ENCODE measurements at regions not wholly inside any gene's neighbourhood (a gene's known extent, or its start where the extent isn't known, plus 50 kb on each side); places are given as distances from the start of the nearest gene placed in this dataset.
"Not testable (repeated sequence)": the region's sequence is repeated elsewhere in the genome, so short reads cannot be mapped to it uniquely, and the experiment has no call there.

DNA sequence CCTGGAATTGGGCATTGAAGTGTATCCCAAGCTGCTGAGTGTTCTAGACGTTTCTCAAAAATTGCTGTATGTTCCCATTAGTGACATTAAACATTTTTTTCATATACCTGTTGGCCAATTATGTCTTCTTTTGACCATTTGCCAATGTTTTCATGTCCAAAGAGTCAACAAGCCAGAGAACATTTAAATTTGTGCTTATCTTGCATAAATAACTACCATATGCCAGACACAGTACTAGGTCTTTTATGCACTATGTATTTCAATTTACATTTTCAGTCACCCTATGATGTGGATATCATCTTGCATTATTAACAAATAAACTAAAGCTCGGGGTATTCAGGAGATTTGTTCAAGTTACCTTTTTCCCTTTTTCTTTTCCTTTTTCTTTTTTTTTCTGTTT lies 632.9 kb upstream of the C16orf82 start:
- no peak overlapping the region for H3K27ac ChIP-seq (ENCODE audit: low read depth in 2 of 2, low read length in 2 of 2)
- no peaks in the 10 kb centered on the region for H3K36me3 ChIP-seq (ENCODE audit: control insufficient read depth in 2 of 2, insufficient read depth in 2 of 2, low read length in 2 of 2)
- no peaks in the 10 kb centered on the region for H3K9me3 ChIP-seq (ENCODE audit: control insufficient read depth in 2 of 2, low read length in 2 of 2)
- H3K27me3 ChIP-seq (ENCODE audit: control insufficient read depth in 2 of 2, insufficient read depth in 2 of 2, low read length in 2 of 2): no peaks in the 10 kb centered on the region
- H3K4me1 ChIP-seq (ENCODE audit: control insufficient read depth in 2 of 2, insufficient read depth in 2 of 2, low read length in 2 of 2): no peaks in the 10 kb centered on the region
- no peak overlapping the region for H3K4me3 ChIP-seq (ENCODE audit: low read length in 2 of 2)
- H3K9ac ChIP-seq (ENCODE audit: low read depth in 1 of 2, low read length in 2 of 2): no peak overlapping the region

DNA sequence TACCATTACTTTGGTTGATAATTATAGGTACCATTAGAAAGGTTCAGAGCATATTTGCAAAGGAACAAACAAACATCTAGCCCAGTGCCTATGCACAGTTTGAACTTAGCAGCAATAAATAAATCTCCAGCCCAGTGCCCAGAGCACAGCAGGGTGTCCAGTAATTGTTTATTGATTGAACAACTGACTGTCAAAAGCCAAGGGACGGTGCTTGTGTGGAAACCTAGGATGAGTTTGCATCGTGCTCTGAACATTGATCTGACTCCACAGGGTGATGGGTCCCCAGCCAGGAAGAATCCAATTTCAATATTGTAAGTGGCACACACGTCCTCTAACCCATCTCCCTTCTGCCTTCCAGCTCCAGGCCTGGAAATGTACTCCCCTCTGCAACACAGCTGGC lies 625.5 kb upstream of the C16orf82 start:
- Histone ChIP-seq H3K36me3 (ENCODE audit: control insufficient read depth in 2 of 2, insufficient read depth in 2 of 2, low read length in 2 of 2) (no peaks in the 10 kb centered on the region), H3K4me1 (ENCODE audit: control insufficient read depth in 2 of 2, insufficient read depth in 2 of 2, low read length in 2 of 2) (no peaks in the 10 kb centered on the region), H3K9ac (ENCODE audit: low read depth in 1 of 2, low read length in 2 of 2) (no peak overlapping the region), H3K27ac (ENCODE audit: low read depth in 2 of 2, low read length in 2 of 2) (no peak overlapping the region), H3K9me3 (ENCODE audit: control insufficient read depth in 2 of 2, low read length in 2 of 2) (no peaks in the 10 kb centered on the region), H3K27me3 (ENCODE audit: control insufficient read depth in 2 of 2, insufficient read depth in 2 of 2, low read length in 2 of 2) (no peaks in the 10 kb centered on the region), H3K4me3 (ENCODE audit: low read length in 2 of 2) (no peak overlapping the region)

GRCh38 chr16:26442321-26442720 lies 624.4 kb upstream of the C16orf82 start:
- Histone ChIP-seq H3K36me3 (ENCODE audit: control insufficient read depth in 2 of 2, insufficient read depth in 2 of 2, low read length in 2 of 2) (no peaks in the 10 kb centered on the region), H3K9me3 (ENCODE audit: control insufficient read depth in 2 of 2, low read length in 2 of 2) (no peaks in the 10 kb centered on the region), H3K4me3 (ENCODE audit: low read length in 2 of 2) (no peak overlapping the region), H3K9ac (ENCODE audit: low read depth in 1 of 2, low read length in 2 of 2) (no peak overlapping the region), H3K27ac (ENCODE audit: low read depth in 2 of 2, low read length in 2 of 2) (no peak overlapping the region), H3K4me1 (ENCODE audit: control insufficient read depth in 2 of 2, insufficient read depth in 2 of 2, low read length in 2 of 2) (no peaks in the 10 kb centered on the region), H3K27me3 (ENCODE audit: control insufficient read depth in 2 of 2, insufficient read depth in 2 of 2, low read length in 2 of 2) (no peaks in the 10 kb centered on the region)

DNA sequence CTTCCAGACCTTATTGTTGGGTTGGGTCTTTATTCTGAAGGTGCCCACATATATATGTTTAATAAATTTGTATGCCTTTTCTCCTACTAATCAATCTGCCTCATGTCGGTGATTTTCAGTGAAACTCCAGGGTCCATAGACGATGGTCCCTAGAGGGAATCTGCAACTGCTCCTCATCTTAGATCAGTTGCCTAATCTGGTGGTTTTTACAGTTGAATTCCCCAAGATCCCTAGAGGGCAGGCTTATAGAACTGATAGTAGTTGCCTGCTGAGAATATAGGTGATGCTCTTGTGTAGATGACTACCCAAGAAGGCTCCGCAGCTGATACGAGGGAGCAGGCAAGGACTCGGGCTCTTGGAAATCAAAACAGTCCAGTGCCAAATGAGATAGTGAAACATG lies 619.2 kb upstream of the C16orf82 start:
- Histone ChIP-seq H3K27me3 (ENCODE audit: control insufficient read depth in 2 of 2, insufficient read depth in 2 of 2, low read length in 2 of 2) (no peaks in the 10 kb centered on the region), H3K27ac (ENCODE audit: low read depth in 2 of 2, low read length in 2 of 2) (no peak overlapping the region), H3K9ac (ENCODE audit: low read depth in 1 of 2, low read length in 2 of 2) (no peak overlapping the region), H3K36me3 (ENCODE audit: control insufficient read depth in 2 of 2, insufficient read depth in 2 of 2, low read length in 2 of 2) (no peaks in the 10 kb centered on the region), H3K4me3 (ENCODE audit: low read length in 2 of 2) (no peak overlapping the region), H3K4me1 (ENCODE audit: control insufficient read depth in 2 of 2, insufficient read depth in 2 of 2, low read length in 2 of 2) (no peaks in the 10 kb centered on the region), H3K9me3 (ENCODE audit: control insufficient read depth in 2 of 2, low read length in 2 of 2) (no peaks in the 10 kb centered on the region)

DNA sequence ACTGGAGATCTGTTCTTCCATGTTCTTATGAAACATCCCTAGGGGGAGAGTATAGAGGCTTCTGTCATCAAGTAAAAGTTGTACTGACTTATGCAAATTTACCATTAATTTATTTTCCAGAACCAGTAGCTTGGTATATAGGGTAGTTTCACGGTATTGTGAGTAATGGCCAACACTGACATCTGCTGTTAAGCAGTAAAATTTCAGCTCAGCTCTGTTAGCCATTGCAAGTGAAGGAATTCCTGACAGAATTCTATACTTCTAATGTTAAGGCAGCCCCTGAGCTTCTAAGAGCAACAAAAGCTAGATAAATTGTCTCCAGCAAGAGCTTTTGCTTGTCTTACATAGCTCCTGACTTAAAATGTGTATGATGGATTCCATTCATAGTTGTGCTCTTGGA lies 613.5 kb upstream of the C16orf82 start:
- H3K4me1 ChIP-seq (ENCODE audit: control insufficient read depth in 2 of 2, insufficient read depth in 2 of 2, low read length in 2 of 2): no peaks in the 10 kb centered on the region
- no peak overlapping the region for H3K4me3 ChIP-seq (ENCODE audit: low read length in 2 of 2)
- H3K9ac ChIP-seq (ENCODE audit: low read depth in 1 of 2, low read length in 2 of 2): no peak overlapping the region
- no peaks in the 10 kb centered on the region for H3K36me3 ChIP-seq (ENCODE audit: control insufficient read depth in 2 of 2, insufficient read depth in 2 of 2, low read length in 2 of 2)
- H3K27me3 ChIP-seq (ENCODE audit: control insufficient read depth in 2 of 2, insufficient read depth in 2 of 2, low read length in 2 of 2): no peaks in the 10 kb centered on the region
- no peak overlapping the region for H3K27ac ChIP-seq (ENCODE audit: low read depth in 2 of 2, low read length in 2 of 2)
- no peaks in the 10 kb centered on the region for H3K9me3 ChIP-seq (ENCODE audit: control insufficient read depth in 2 of 2, low read length in 2 of 2)

- H3K27ac ChIP-seq (ENCODE audit: low read depth in 2 of 2, low read length in 2 of 2): no peak overlapping the region
- H3K4me1 ChIP-seq (ENCODE audit: control insufficient read depth in 2 of 2, insufficient read depth in 2 of 2, low read length in 2 of 2): no peaks in the 10 kb centered on the region
- no peaks in the 10 kb centered on the region for H3K9me3 ChIP-seq (ENCODE audit: control insufficient read depth in 2 of 2, low read length in 2 of 2)
- no peaks in the 10 kb centered on the region for H3K36me3 ChIP-seq (ENCODE audit: control insufficient read depth in 2 of 2, insufficient read depth in 2 of 2, low read length in 2 of 2)
- no peak overlapping the region for H3K4me3 ChIP-seq (ENCODE audit: low read length in 2 of 2)
- H3K9ac ChIP-seq (ENCODE audit: low read depth in 1 of 2, low read length in 2 of 2): no peak overlapping the region
- no peaks in the 10 kb centered on the region for H3K27me3 ChIP-seq (ENCODE audit: control insufficient read depth in 2 of 2, insufficient read depth in 2 of 2, low read length in 2 of 2)
Observed at GRCh38 chr16:26454102-26454501, 612.6 kb upstream of the C16orf82 start.

- Histone ChIP-seq H3K27me3 (ENCODE audit: control insufficient read depth in 2 of 2, insufficient read depth in 2 of 2, low read length in 2 of 2) (no peaks in the 10 kb centered on the region), H3K9ac (ENCODE audit: low read depth in 1 of 2, low read length in 2 of 2) (no peak overlapping the region), H3K4me1 (ENCODE audit: control insufficient read depth in 2 of 2, insufficient read depth in 2 of 2, low read length in 2 of 2) (no peaks in the 10 kb centered on the region), H3K9me3 (ENCODE audit: control insufficient read depth in 2 of 2, low read length in 2 of 2) (no peaks in the 10 kb centered on the region), H3K4me3 (ENCODE audit: low read length in 2 of 2) (no peak overlapping the region), H3K27ac (ENCODE audit: low read depth in 2 of 2, low read length in 2 of 2) (no peak overlapping the region), H3K36me3 (ENCODE audit: control insufficient read depth in 2 of 2, insufficient read depth in 2 of 2, low read length in 2 of 2) (no peaks in the 10 kb centered on the region)
Observed at GRCh38 chr16:26456074-26456473, 610.7 kb upstream of the C16orf82 start.

- H3K4me1 ChIP-seq (ENCODE audit: control insufficient read depth in 2 of 2, insufficient read depth in 2 of 2, low read length in 2 of 2): no peaks in the 10 kb centered on the region
- H3K9ac ChIP-seq (ENCODE audit: low read depth in 1 of 2, low read length in 2 of 2): no peak overlapping the region
- no peaks in the 10 kb centered on the region for H3K27me3 ChIP-seq (ENCODE audit: control insufficient read depth in 2 of 2, insufficient read depth in 2 of 2, low read length in 2 of 2)
- H3K27ac ChIP-seq (ENCODE audit: low read depth in 2 of 2, low read length in 2 of 2): no peak overlapping the region
- H3K36me3 ChIP-seq (ENCODE audit: control insufficient read depth in 2 of 2, insufficient read depth in 2 of 2, low read length in 2 of 2): no peaks in the 10 kb centered on the region
- H3K4me3 ChIP-seq (ENCODE audit: low read length in 2 of 2): no peak overlapping the region
- no peaks in the 10 kb centered on the region for H3K9me3 ChIP-seq (ENCODE audit: control insufficient read depth in 2 of 2, low read length in 2 of 2)
Observed at GRCh38 chr16:26457095-26457494, 609.6 kb upstream of the C16orf82 start.

GRCh38 chr16:26457882-26458281 lies 608.8 kb upstream of the C16orf82 start:
- Histone ChIP-seq H3K27me3 (ENCODE audit: control insufficient read depth in 2 of 2, insufficient read depth in 2 of 2, low read length in 2 of 2) (no peaks in the 10 kb centered on the region), H3K9me3 (ENCODE audit: control insufficient read depth in 2 of 2, low read length in 2 of 2) (no peaks in the 10 kb centered on the region)

GRCh38 chr16:26464576-26465266 lies 602.0 kb upstream of the C16orf82 start:
- no peak overlapping the region for H3K4me3 ChIP-seq (ENCODE audit: low read length in 2 of 2)
- no peaks in the 10 kb centered on the region for H3K27me3 ChIP-seq (ENCODE audit: control insufficient read depth in 2 of 2, insufficient read depth in 2 of 2, low read length in 2 of 2)
- no peak overlapping the region for H3K9ac ChIP-seq (ENCODE audit: low read depth in 1 of 2, low read length in 2 of 2)
- H3K4me1 ChIP-seq (ENCODE audit: control insufficient read depth in 2 of 2, insufficient read depth in 2 of 2, low read length in 2 of 2): no peaks in the 10 kb centered on the region
- H3K9me3 ChIP-seq (ENCODE audit: control insufficient read depth in 2 of 2, low read length in 2 of 2): no peaks in the 10 kb centered on the region
- no peak overlapping the region for H3K27ac ChIP-seq (ENCODE audit: low read depth in 2 of 2, low read length in 2 of 2)
- no peaks in the 10 kb centered on the region for H3K36me3 ChIP-seq (ENCODE audit: control insufficient read depth in 2 of 2, insufficient read depth in 2 of 2, low read length in 2 of 2)

More at GRCh38 chr16:26457882-26458281, 608.8 kb upstream of the C16orf82 start:
- no peaks in the 10 kb centered on the region for H3K36me3 ChIP-seq (ENCODE audit: control insufficient read depth in 2 of 2, insufficient read depth in 2 of 2, low read length in 2 of 2)
- no peaks in the 10 kb centered on the region for H3K4me1 ChIP-seq (ENCODE audit: control insufficient read depth in 2 of 2, insufficient read depth in 2 of 2, low read length in 2 of 2)
- no peak overlapping the region for H3K4me3 ChIP-seq (ENCODE audit: low read length in 2 of 2)
- H3K27ac ChIP-seq (ENCODE audit: low read depth in 2 of 2, low read length in 2 of 2): no peak overlapping the region
- no peak overlapping the region for H3K9ac ChIP-seq (ENCODE audit: low read depth in 1 of 2, low read length in 2 of 2)

- not testable (repeated sequence) for H3K4me3 ChIP-seq (ENCODE audit: low read length in 2 of 2); H3K4me1 ChIP-seq (ENCODE audit: control insufficient read depth in 2 of 2, insufficient read depth in 2 of 2, low read length in 2 of 2); H3K9ac ChIP-seq (ENCODE audit: low read depth in 1 of 2, low read length in 2 of 2); H3K27ac ChIP-seq (ENCODE audit: low read depth in 2 of 2, low read length in 2 of 2); H3K9me3 ChIP-seq (ENCODE audit: control insufficient read depth in 2 of 2, low read length in 2 of 2); H3K36me3 ChIP-seq (ENCODE audit: control insufficient read depth in 2 of 2, insufficient read depth in 2 of 2, low read length in 2 of 2); H3K27me3 ChIP-seq (ENCODE audit: control insufficient read depth in 2 of 2, insufficient read depth in 2 of 2, low read length in 2 of 2)
Observed at GRCh38 chr16:26474405-26474804, 592.3 kb upstream of the C16orf82 start.

Data from mucosa of rectum (tissue), 2 donors.